K562 (cell line): ENCODE measurements at regions not wholly inside any gene's neighbourhood (a gene's known extent, or its start where the extent isn't known, plus 50 kb on each side); places are given as distances from the start of the nearest gene placed in this dataset.

Experiments
- ATAC-seq: fragments of 200-7000 bp; cut with Tn5 transposase; 3 replicates; pipeline ENCODE4 v1.9.1; 2020; ENCODE audit warnings: moderate library complexity
- BruUV-seq: library from RNA; stranded (reverse); fragments of 400-500 nt; replicated peaks from 2 replicates; lab custom pipeline; 2021; lab: Mats Ljungman, UMichigan
- CTCF ChIA-PET: fragments of 300-600 bp; formaldehyde crosslinking; extraction: SDS; loops from one replicate; lab custom pipeline; 2021; ENCODE audit warnings: low intra/inter-chr PET ratio; lab: Yijun Ruan, JAX
- POLR2A ChIA-PET: fragments of 300-600, 350-650 bp; sonication (Branson Sonifier 250); formaldehyde crosslinking; extraction: SDS; loops from one replicate; lab custom pipeline; 2021; ENCODE audit warnings: antibody characterized with exemption, inconsistent platforms; lab: Yijun Ruan, JAX
- DNase-seq, 4 experiments: peaks; one replicate each; pipeline versions ENCODE4 v3.0.0 to v3.0.0-alpha.2; 2011 to 2018; ENCODE audit warnings: low spot score in 3 of 4, mixed read lengths in 3 of 4; ENCODE audit errors: extremely low read depth in 1 of 4
- FAIRE-seq: peaks from 2 replicates; lab custom pipeline; 2011; peaks lifted over from hg19 to GRCh38; lab: Jason Lieb, UNC
- H2AFZ ChIP-seq: 2 replicates; pipeline ENCODE4 v1.6.0; 2011; ENCODE audit warnings: low read depth, low read length, control low read depth, inconsistent platforms
- H3K27ac ChIP-seq: fragments of 200-600 bp; 3 replicates; pipeline ENCODE4 v1.8.0; 2011; ENCODE audit warnings: low read depth, mild to moderate bottlenecking, control low read depth, inconsistent platforms, low read length, moderate library complexity, mixed read lengths; ENCODE audit errors: extremely low read depth
- H3K27me3 ChIP-seq, 2 experiments: fragments of 300-600 bp in 1 of 2; 2 replicates in 1 of 2; 3 replicates in 1 of 2; pipeline versions ENCODE4 v1.6.0 to v1.8.0; 2011; ENCODE audit warnings: inconsistent platforms in 2 of 2, low read length in 2 of 2, mild to moderate bottlenecking in 1 of 2, mixed read lengths in 1 of 2, moderate library complexity in 1 of 2; ENCODE audit not compliant: control insufficient read depth in 2 of 2, insufficient read depth in 2 of 2
- H3K36me3 ChIP-seq: fragments of 300-600 bp; 3 replicates; pipeline ENCODE4 v1.8.0; 2011; ENCODE audit warnings: mild to moderate bottlenecking, low read length, inconsistent platforms; ENCODE audit not compliant: control insufficient read depth, insufficient read depth
- H3K4me1 ChIP-seq, 2 experiments: fragments of 200-600 bp in 1 of 2; replicated peaks in 1 of 2; 2 replicates in 1 of 2; 3 replicates in 1 of 2; pipeline versions ENCODE4 v1.5.1 to v1.8.0; 2011; ENCODE audit warnings: inconsistent platforms in 2 of 2, low read length in 2 of 2, mild to moderate bottlenecking in 1 of 2, mixed read lengths in 1 of 2, moderate library complexity in 1 of 2; ENCODE audit not compliant: control insufficient read depth in 2 of 2, insufficient read depth in 2 of 2
- H3K4me2 ChIP-seq: 2 replicates; pipeline ENCODE4 v1.6.1; 2011; ENCODE audit warnings: low read length, control low read depth, inconsistent platforms, mixed read lengths; ENCODE audit not compliant: insufficient read depth
- H3K4me3 ChIP-seq: fragments of 200-600 bp; sonication (generic), shearing (Covaris generic); 2 replicates; pipeline ENCODE4 v1.5.1; 2016; ENCODE audit warnings: control low read depth, inconsistent platforms
- H3K79me2 ChIP-seq: fragments of 200-600 bp; 3 replicates; pipeline ENCODE4 v1.8.0; 2011; ENCODE audit warnings: low read length, inconsistent platforms; ENCODE audit not compliant: control insufficient read depth, insufficient read depth
- H3K9ac ChIP-seq, 2 experiments: 2 replicates each; pipeline versions ENCODE4 v1.6.0 to v1.6.1; 2011; ENCODE audit warnings: low read depth in 2 of 2, low read length in 2 of 2, control low read depth in 1 of 2, inconsistent platforms in 1 of 2, mild to moderate bottlenecking in 1 of 2, mixed read lengths in 1 of 2; ENCODE audit not compliant: insufficient read depth in 1 of 2
- H3K9me1 ChIP-seq: one replicate; pipeline ENCODE4 v1.6.0; 2011; ENCODE audit warnings: inconsistent platforms, mild to moderate bottlenecking, low read length, moderate library complexity; ENCODE audit not compliant: control insufficient read depth, insufficient read depth
- H3K9me3 ChIP-seq: replicated peaks from 2 replicates; pipeline ENCODE4 v1.5.1; 2011; ENCODE audit warnings: low read depth, low read length, inconsistent platforms; ENCODE audit not compliant: control insufficient read depth, insufficient read depth
- H4K20me1 ChIP-seq: replicated peaks from 2 replicates; pipeline ENCODE4 v1.6.1; 2011; ENCODE audit warnings: low read length, inconsistent platforms, mixed read lengths; ENCODE audit not compliant: control insufficient read depth, insufficient read depth
- GTF2A2 ChIP-seq: IDR thresholded peaks from 2 replicates; pipeline ENCODE4 v1.6.1; 2016; ENCODE audit warnings: mild to moderate bottlenecking, missing genetic modification characterization, missing compliant biosample characterization
- HMGN3 ChIP-seq: IDR thresholded peaks from 2 replicates; pipeline ENCODE4 v1.6.1; 2011; ENCODE audit warnings: borderline replicate concordance, low read depth, mild to moderate bottlenecking, mixed read lengths, low read length; ENCODE audit not compliant: insufficient read length; ENCODE audit errors: extremely low read depth
- JUND ChIP-seq, 2 experiments: IDR thresholded peaks; 2 replicates in 1 of 2; 3 replicates in 1 of 2; pipeline ENCODE4 v1.6.1; 2011; ENCODE audit warnings: borderline replicate concordance in 2 of 2, low read depth in 2 of 2, low read length in 2 of 2, improper control_type of control experiment in 1 of 2, missing biosample characterization in 1 of 2, missing genetic modification characterization in 1 of 2, missing genetic modification reagents in 1 of 2
- KDM1A ChIP-seq, 2 experiments: fragments of 450-650 bp; IDR thresholded peaks; 2 replicates each; pipeline ENCODE4 v1.6.1; 2016; ENCODE audit warnings: mild to moderate bottlenecking in 2 of 2
- LARP7 ChIP-seq: fragments of 450-650 bp; IDR thresholded peaks from 2 replicates; pipeline ENCODE4 v1.6.1; 2016
- POLR2B ChIP-seq: fragments of 450-650 bp; IDR thresholded peaks from 2 replicates; pipeline ENCODE4 v1.6.1; 2018; ENCODE audit warnings: low read depth; ENCODE audit not compliant: partially characterized antibody
- PTTG1 ChIP-seq: fragments of 450-650 bp; IDR thresholded peaks from 2 replicates; pipeline ENCODE4 v1.6.1; 2016; ENCODE audit warnings: low read depth, mild to moderate bottlenecking, missing genetic modification characterization, missing compliant biosample characterization
- SMAD2 ChIP-seq: fragments of 150-350 bp; IDR thresholded peaks from 2 replicates; pipeline ENCODE4 v1.6.1; 2014; ENCODE audit warnings: low read depth, mild to moderate bottlenecking, low read length
- ZFP91 ChIP-seq: sonication (generic); formaldehyde crosslinking; IDR thresholded peaks from 2 replicates; pipeline ENCODE4 v1.8.0; 2022; ENCODE audit warnings: mild to moderate bottlenecking, missing genetic modification reagents
- ZNF76 ChIP-seq: fragments of 250-450 bp; sonication (Bioruptor Pico); IDR thresholded peaks from 2 replicates; pipeline ENCODE4 v1.4.0; 2020; ENCODE audit warnings: mild to moderate bottlenecking, moderate library complexity, borderline replicate concordance
- WGBS: fragments of 100-300 bp; shearing (Covaris generic); methylation state at CpG from one replicate; pipeline ENCODE4 v1.1.6; 2016; ENCODE audit warnings: low coverage, mixed read lengths; ENCODE audit not compliant: insufficient coverage; ENCODE audit errors: missing lambda C conversion rate; 5-methylcytosine and 5-hydroxymethylcytosine counted together
- in situ Hi-C: fragments of 300-500 bp; cut with MboI; formaldehyde crosslinking; loops from 4 replicates; pipeline ENCODE4 v1.15.0; 2018; ENCODE audit warnings: inconsistent platforms, mixed read lengths
- intact Hi-C: fragments of 100-400 bp; cut with micrococcal nuclease; formaldehyde crosslinking; loops from 2 replicates; pipeline ENCODE4 v1.14.2; 2022
- TF ChIP-seq, protein P1 (sequence below): fragments of 200-400 bp; formaldehyde crosslinking; IDR thresholded peaks from 2 replicates; pipeline ENCODE4 v1.6.1; 2017; ENCODE audit warnings: mild to moderate bottlenecking, low read depth, low read length, moderate library complexity
- TF ChIP-seq, protein P2 (sequence below), 2 experiments: fragments of 150-350 bp in 1 of 2; IDR thresholded peaks; 2 replicates each; pipeline ENCODE4 v1.6.1; 2012 to 2016; ENCODE audit warnings: low read depth in 2 of 2, low read length in 2 of 2, mild to moderate bottlenecking in 1 of 2, moderate library complexity in 1 of 2
- TF ChIP-seq, protein P3 (sequence below): fragments of 450-650 bp; IDR thresholded peaks from 2 replicates; pipeline ENCODE4 v1.6.1; 2014; ENCODE audit warnings: low read depth, mild to moderate bottlenecking, moderate library complexity, borderline replicate concordance

DNA sequence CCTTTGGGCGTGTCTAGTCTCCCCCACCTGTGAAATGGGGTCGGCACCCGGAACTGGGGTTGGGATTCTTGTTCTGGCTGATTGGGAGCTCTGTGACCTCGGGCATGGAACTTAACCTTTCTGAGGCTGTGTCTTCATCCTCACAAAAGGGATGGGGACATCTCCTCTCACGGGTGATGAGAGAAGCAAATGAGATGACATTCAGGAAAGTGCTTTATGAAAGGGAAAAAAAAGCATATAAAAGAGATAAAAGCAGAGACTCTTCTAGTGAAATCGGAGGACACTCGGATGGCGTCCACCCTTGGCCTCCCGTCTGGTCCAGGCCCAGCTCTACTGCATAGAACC is 98.9 kb downstream of the LRRC74A start:
- H2AFZ ChIP-seq, result no peak overlapping the region
- intact Hi-C loops (no loop called here), in situ Hi-C loops (no loop called here)
- H3K9me1 ChIP-seq, result no peaks in the 10 kb centered on the region
- H3K9ac ChIP-seq, result no peak overlapping the region; a peak in 1 of 4 replicates
- 31% methylated on average over 6 of the region's 9 CpGs for WGBS
- H3K79me2 ChIP-seq, result no peaks in the 10 kb centered on the region
- ATAC-seq, result no peak
- no peak overlapping the region for H3K4me3 ChIP-seq
- no peak overlapping the region for H3K27ac ChIP-seq
- no peaks in the 10 kb centered on the region for H3K9me3 ChIP-seq
- H3K4me1 ChIP-seq, result peaks cover 5 to 26% of the 10 kb centered on the region in 2 experiments; a peak in 4 of 5 replicates
- POLR2A ChIA-PET, result interaction anchor here (0.6 kb wide), 2 partner anchors 51 to 496 kb away, joined by 3 read pairs; no protein-coding TSS in a partner anchor
- CTCF ChIA-PET, result no interaction called here
- H4K20me1 ChIP-seq, result no peaks in the 10 kb centered on the region
- no peak for FAIRE-seq
- no peaks in the 10 kb centered on the region for H3K27me3 ChIP-seq
- no peak for DNase-seq
- no TSS peak for BruUV-seq
- H3K4me2 ChIP-seq, result no peak overlapping the region
- no peaks in the 10 kb centered on the region for H3K36me3 ChIP-seq
- TF ChIP-seq, protein P1, sequence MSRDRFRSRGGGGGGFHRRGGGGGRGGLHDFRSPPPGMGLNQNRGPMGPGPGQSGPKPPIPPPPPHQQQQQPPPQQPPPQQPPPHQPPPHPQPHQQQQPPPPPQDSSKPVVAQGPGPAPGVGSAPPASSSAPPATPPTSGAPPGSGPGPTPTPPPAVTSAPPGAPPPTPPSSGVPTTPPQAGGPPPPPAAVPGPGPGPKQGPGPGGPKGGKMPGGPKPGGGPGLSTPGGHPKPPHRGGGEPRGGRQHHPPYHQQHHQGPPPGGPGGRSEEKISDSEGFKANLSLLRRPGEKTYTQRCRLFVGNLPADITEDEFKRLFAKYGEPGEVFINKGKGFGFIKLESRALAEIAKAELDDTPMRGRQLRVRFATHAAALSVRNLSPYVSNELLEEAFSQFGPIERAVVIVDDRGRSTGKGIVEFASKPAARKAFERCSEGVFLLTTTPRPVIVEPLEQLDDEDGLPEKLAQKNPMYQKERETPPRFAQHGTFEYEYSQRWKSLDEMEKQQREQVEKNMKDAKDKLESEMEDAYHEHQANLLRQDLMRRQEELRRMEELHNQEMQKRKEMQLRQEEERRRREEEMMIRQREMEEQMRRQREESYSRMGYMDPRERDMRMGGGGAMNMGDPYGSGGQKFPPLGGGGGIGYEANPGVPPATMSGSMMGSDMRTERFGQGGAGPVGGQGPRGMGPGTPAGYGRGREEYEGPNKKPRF, result no peak
- no peak for TF ChIP-seq HMGN3
- no peak for TF ChIP-seq ZNF76 (CRISPR knock-in tag)
- no peak for TF ChIP-seq ZFP91 (CRISPR knock-in tag)
- no peak for TF ChIP-seq GTF2A2 (tag)
- no peak for TF ChIP-seq KDM1A (IDR thresholded peaks at IDR 0.05)
- TF ChIP-seq POLR2B, result no peak
- TF ChIP-seq, protein P2, sequence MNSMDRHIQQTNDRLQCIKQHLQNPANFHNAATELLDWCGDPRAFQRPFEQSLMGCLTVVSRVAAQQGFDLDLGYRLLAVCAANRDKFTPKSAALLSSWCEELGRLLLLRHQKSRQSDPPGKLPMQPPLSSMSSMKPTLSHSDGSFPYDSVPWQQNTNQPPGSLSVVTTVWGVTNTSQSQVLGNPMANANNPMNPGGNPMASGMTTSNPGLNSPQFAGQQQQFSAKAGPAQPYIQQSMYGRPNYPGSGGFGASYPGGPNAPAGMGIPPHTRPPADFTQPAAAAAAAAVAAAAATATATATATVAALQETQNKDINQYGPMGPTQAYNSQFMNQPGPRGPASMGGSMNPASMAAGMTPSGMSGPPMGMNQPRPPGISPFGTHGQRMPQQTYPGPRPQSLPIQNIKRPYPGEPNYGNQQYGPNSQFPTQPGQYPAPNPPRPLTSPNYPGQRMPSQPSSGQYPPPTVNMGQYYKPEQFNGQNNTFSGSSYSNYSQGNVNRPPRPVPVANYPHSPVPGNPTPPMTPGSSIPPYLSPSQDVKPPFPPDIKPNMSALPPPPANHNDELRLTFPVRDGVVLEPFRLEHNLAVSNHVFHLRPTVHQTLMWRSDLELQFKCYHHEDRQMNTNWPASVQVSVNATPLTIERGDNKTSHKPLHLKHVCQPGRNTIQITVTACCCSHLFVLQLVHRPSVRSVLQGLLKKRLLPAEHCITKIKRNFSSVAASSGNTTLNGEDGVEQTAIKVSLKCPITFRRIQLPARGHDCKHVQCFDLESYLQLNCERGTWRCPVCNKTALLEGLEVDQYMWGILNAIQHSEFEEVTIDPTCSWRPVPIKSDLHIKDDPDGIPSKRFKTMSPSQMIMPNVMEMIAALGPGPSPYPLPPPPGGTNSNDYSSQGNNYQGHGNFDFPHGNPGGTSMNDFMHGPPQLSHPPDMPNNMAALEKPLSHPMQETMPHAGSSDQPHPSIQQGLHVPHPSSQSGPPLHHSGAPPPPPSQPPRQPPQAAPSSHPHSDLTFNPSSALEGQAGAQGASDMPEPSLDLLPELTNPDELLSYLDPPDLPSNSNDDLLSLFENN (IDR thresholded peaks at IDR 0.05; ENCODE audit: low read depth in 2 of 2, low read length in 2 of 2), result no peak
- TF ChIP-seq PTTG1, result no peak
- TF ChIP-seq, protein P3, sequence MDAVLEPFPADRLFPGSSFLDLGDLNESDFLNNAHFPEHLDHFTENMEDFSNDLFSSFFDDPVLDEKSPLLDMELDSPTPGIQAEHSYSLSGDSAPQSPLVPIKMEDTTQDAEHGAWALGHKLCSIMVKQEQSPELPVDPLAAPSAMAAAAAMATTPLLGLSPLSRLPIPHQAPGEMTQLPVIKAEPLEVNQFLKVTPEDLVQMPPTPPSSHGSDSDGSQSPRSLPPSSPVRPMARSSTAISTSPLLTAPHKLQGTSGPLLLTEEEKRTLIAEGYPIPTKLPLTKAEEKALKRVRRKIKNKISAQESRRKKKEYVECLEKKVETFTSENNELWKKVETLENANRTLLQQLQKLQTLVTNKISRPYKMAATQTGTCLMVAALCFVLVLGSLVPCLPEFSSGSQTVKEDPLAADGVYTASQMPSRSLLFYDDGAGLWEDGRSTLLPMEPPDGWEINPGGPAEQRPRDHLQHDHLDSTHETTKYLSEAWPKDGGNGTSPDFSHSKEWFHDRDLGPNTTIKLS, result no peak
- no peak for TF ChIP-seq JUND (IDR thresholded peaks at IDR 0.05; ENCODE audit: borderline replicate concordance, low read depth, low read length)
- no peak for TF ChIP-seq JUND (tag; IDR thresholded peaks at IDR 0.05; ENCODE audit: borderline replicate concordance, low read depth, low read length)
- no peak for TF ChIP-seq LARP7
- TF ChIP-seq SMAD2, result no peak
